AG09309 (cell line): ENCODE measurements at regions not wholly inside any gene's neighbourhood (a gene's known extent, or its start where the extent isn't known, plus 50 kb on each side); places are given as distances from the start of the nearest gene placed in this dataset.

Source experiments
- DNase-seq: peaks from one replicate; pipeline ENCODE4 v3.0.0-alpha.2; 2010; ENCODE audit warnings: low read depth
- H3K4me3 ChIP-seq: 2 replicates; pipeline ENCODE4 v1.5.1; 2011; ENCODE audit warnings: mild to moderate bottlenecking, low read depth, low read length, moderate library complexity; ENCODE audit not compliant: control insufficient read depth
- CTCF ChIP-seq: IDR thresholded peaks from 2 replicates; pipeline ENCODE4 v1.5.1; 2011; ENCODE audit warnings: mild to moderate bottlenecking, low read depth, low read length, inconsistent platforms; ENCODE audit not compliant: insufficient read depth, control insufficient read depth; ENCODE audit errors: missing control alignments

- DNase-seq = no peak
- no peak overlapping the region for H3K4me3 ChIP-seq
These were observed 132.6 kb upstream of the MTHFD1L start for GRCh38 chr6:150732765-150733539.

GRCh38 chr6:150733726-150734125 lies 131.8 kb upstream of the MTHFD1L start:
- DNase-seq = no peak
- no peak for TF ChIP-seq CTCF
- no peak overlapping the region for H3K4me3 ChIP-seq

More at GRCh38 chr6:150732765-150733539, 132.6 kb upstream of the MTHFD1L start:
- TF ChIP-seq CTCF = no peak

GRCh38 chr6:150734235-150734634 lies 131.3 kb upstream of the MTHFD1L start:
- H3K4me3 ChIP-seq = no peak overlapping the region
- DNase-seq = no peak
- TF ChIP-seq CTCF = no peak

- H3K4me3 ChIP-seq = no peak overlapping the region
- no peak for TF ChIP-seq CTCF
- DNase-seq = no peak
These were observed 130.1 kb upstream of the MTHFD1L start for GRCh38 chr6:150735341-150735851.

GRCh38 chr6:150738092-150738629 lies 127.3 kb upstream of the MTHFD1L start:
- H3K4me3 ChIP-seq = no peak overlapping the region
- TF ChIP-seq CTCF = no peak
- no peak for DNase-seq

- no peak for TF ChIP-seq CTCF
- no peak overlapping the region for H3K4me3 ChIP-seq
- no peak for DNase-seq
These were observed 125.7 kb upstream of the MTHFD1L start for GRCh38 chr6:150739711-150740349.
